Keratinocyte (primary cell): ENCODE measurements at regions not wholly inside any gene's neighbourhood (a gene's known extent, or its start where the extent isn't known, plus 50 kb on each side); places are given as distances from the start of the nearest gene placed in this dataset.

Experiments
- DNase-seq: peaks from one replicate; pipeline ENCODE4 v3.0.0-alpha.2; 2011; ENCODE audit warnings: low read depth, missing footprints, low spot score
- FAIRE-seq: peaks from 2 replicates; lab custom pipeline; 2011; peaks lifted over from hg19 to GRCh38; lab: Jason Lieb, UNC
- H2AFZ ChIP-seq: 2 replicates; pipeline ENCODE4 v1.6.0; 2012; ENCODE audit warnings: low read length, control low read depth, inconsistent platforms; ENCODE audit not compliant: control insufficient read depth
- H3K27ac ChIP-seq: 2 replicates; pipeline ENCODE4 v1.5.1; 2011; ENCODE audit warnings: low read length; ENCODE audit not compliant: control insufficient read depth, insufficient read depth
- H3K27me3 ChIP-seq: 3 replicates; pipeline ENCODE4 v1.6.0; 2011; ENCODE audit warnings: low read length; ENCODE audit not compliant: control insufficient read depth, insufficient read depth; ENCODE audit errors: extremely low read depth
- H3K36me3 ChIP-seq, 2 experiments: 2 replicates in 1 of 2; 3 replicates in 1 of 2; pipeline ENCODE4 v1.5.1; 2011; ENCODE audit warnings: low read length in 2 of 2, mild to moderate bottlenecking in 1 of 2; ENCODE audit not compliant: control insufficient read depth in 2 of 2, insufficient read depth in 2 of 2; ENCODE audit errors: extremely low read depth in 1 of 2
- H3K4me1 ChIP-seq: 3 replicates; pipeline ENCODE4 v1.5.1; 2011; ENCODE audit warnings: low read length; ENCODE audit not compliant: control insufficient read depth, insufficient read depth; ENCODE audit errors: extremely low read depth
- H3K4me2 ChIP-seq: 3 replicates; pipeline ENCODE4 v1.6.0; 2011; ENCODE audit warnings: low read depth, low read length; ENCODE audit not compliant: control insufficient read depth, insufficient read depth; ENCODE audit errors: extremely low read depth
- H3K4me3 ChIP-seq, 3 experiments: fragments of 200-600 bp in 1 of 3; sonication (generic) in 1 of 3; 2 replicates in 2 of 3; 3 replicates in 1 of 3; pipeline ENCODE4 v1.5.1; 2011 to 2016; ENCODE audit warnings: low read length in 3 of 3, mild to moderate bottlenecking in 3 of 3, control low read depth in 2 of 3, inconsistent platforms in 1 of 3, low read depth in 1 of 3, mixed read lengths in 1 of 3, mixed run types in 1 of 3, moderate library complexity in 1 of 3; ENCODE audit not compliant: control insufficient read depth in 2 of 3, insufficient read depth in 2 of 3; ENCODE audit errors: extremely low read depth in 1 of 3
- H3K79me2 ChIP-seq: 2 replicates; pipeline ENCODE4 v1.6.0; 2012; ENCODE audit warnings: low read length; ENCODE audit not compliant: control insufficient read depth, insufficient read depth
- H3K9ac ChIP-seq: 3 replicates; pipeline ENCODE4 v1.6.0; 2011; ENCODE audit warnings: low read length; ENCODE audit not compliant: control insufficient read depth, insufficient read depth; ENCODE audit errors: extremely low read depth
- H3K9me1 ChIP-seq: 3 replicates; pipeline ENCODE4 v1.6.0; 2011; ENCODE audit warnings: low read length; ENCODE audit not compliant: control insufficient read depth, insufficient read depth; ENCODE audit errors: extremely low read depth
- H3K9me3 ChIP-seq: 2 replicates; pipeline ENCODE4 v1.5.1; 2012; ENCODE audit warnings: low read depth, low read length; ENCODE audit not compliant: control insufficient read depth
- H4K20me1 ChIP-seq: 3 replicates; pipeline ENCODE4 v1.6.0; 2011; ENCODE audit warnings: low read length; ENCODE audit not compliant: control insufficient read depth, insufficient read depth; ENCODE audit errors: extremely low read depth
- CTCF ChIP-seq, 3 experiments: IDR thresholded peaks in 1 of 3; conservative IDR thresholded peaks in 1 of 3; optimal IDR thresholded peaks in 1 of 3; 2 replicates in 2 of 3; 3 replicates in 1 of 3; pipeline versions ENCODE3 to v1.5.1; 2011; ENCODE audit warnings: low read length in 3 of 3, mild to moderate bottlenecking in 3 of 3, moderate library complexity in 2 of 3, control low read depth in 1 of 3, inconsistent platforms in 1 of 3; ENCODE audit not compliant: insufficient read depth in 2 of 3; ENCODE audit errors: extremely low read depth in 1 of 3
- EZH2 ChIP-seq: IDR thresholded peaks from one replicate; pipeline ENCODE4 v1.6.1; 2012; ENCODE audit warnings: inconsistent platforms, mild to moderate bottlenecking, low read length, moderate library complexity
- dilution Hi-C: fragments of 300-500 bp; cut with MboI; formaldehyde crosslinking; loops from one replicate; pipeline ENCODE4 v1.7.0; 2020; ENCODE audit warnings: low sequenced_read_pairs; ENCODE audit not compliant: extremely low pct_ligation_motif_present

DNA sequence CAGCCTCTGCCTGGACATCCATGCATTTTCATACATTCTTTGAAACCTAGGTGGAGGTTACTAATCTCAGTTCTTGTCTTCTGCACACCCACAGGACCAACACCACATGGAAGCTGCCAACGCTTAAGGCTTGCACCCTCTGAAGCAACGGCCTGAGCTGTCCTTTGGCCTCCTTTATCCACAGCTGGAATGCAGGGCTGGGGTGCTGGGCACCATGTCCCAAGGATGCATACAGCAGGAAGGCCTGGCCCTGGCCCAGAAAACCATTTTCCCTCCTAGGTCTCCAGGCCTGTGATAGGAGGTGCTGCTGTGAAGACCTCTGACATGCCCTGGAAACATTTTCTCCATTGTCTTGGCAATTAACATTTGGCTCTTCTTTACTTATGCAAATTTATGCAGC is 1168.6 kb downstream of the KCNT2 start:
- no peak overlapping the region for H2AFZ ChIP-seq
- H3K9me1 ChIP-seq, result no peaks in the 10 kb centered on the region
- no peak overlapping the region for H3K4me3 ChIP-seq
- H3K4me1 ChIP-seq, result no peaks in the 10 kb centered on the region
- no peak overlapping the region for H3K27ac ChIP-seq
- H3K79me2 ChIP-seq, result no peaks in the 10 kb centered on the region
- TF ChIP-seq CTCF (optimal IDR thresholded peaks at IDR 0.05 in 1 of 3, IDR thresholded peaks at IDR 0.05 in 1 of 3, conservative IDR thresholded peaks at IDR 0.05 in 1 of 3; ENCODE audit: extremely low read depth in 1 of 3, insufficient read depth in 2 of 3, low read length in 3 of 3), result no peak
- no peak for TF ChIP-seq EZH2
- H3K4me2 ChIP-seq, result no peak overlapping the region
- H4K20me1 ChIP-seq, result no peaks in the 10 kb centered on the region
- no peak for DNase-seq
- no peaks in the 10 kb centered on the region for H3K9me3 ChIP-seq
- no peak for FAIRE-seq
- no peaks in the 10 kb centered on the region for H3K36me3 ChIP-seq
- H3K27me3 ChIP-seq, result no peaks in the 10 kb centered on the region
- dilution Hi-C loops, result no loop called here
- no peak overlapping the region for H3K9ac ChIP-seq

DNA sequence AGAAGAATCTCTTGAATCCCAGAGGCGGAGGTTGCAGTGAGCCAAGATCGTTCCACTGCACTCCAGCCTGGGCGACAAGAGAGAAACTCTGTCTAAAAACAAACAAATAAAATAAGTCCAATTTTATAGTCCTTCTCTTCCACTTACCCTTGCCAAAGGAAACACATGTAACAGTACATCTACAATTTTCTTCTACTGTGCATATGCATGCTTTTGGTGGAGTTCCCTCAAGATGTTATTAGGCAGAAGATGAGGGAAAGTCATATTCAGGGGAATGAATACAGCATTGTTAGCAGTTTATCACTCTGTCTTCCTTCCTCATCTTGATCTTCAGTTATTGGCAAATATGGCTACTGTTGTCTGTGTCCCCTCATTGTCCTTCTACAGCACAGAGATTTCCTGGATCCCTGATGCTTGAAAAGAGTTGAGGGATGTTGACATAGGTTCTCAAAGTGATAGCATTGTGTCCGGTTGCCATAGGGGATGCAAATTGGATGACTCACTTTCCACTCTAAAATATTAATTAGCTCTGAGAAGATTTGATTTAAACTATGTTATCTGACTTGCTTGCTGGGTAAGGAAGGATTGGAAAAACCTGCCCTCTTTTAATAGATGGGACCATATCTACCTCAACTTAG is 1173.6 kb downstream of the KCNT2 start:
- Histone ChIP-seq H3K36me3 (no peaks in the 10 kb centered on the region), H2AFZ (no peak overlapping the region), H3K27ac (no peak overlapping the region), H3K4me2 (no peak overlapping the region), H3K27me3 (no peaks in the 10 kb centered on the region), H3K4me1 (no peaks in the 10 kb centered on the region), H3K79me2 (no peaks in the 10 kb centered on the region), H3K9me1 (no peaks in the 10 kb centered on the region), H3K9ac (no peak overlapping the region), H4K20me1 (no peaks in the 10 kb centered on the region), H3K4me3 (no peak overlapping the region), H3K9me3 (no peaks in the 10 kb centered on the region)
- TF ChIP-seq CTCF (optimal IDR thresholded peaks at IDR 0.05 in 1 of 3, IDR thresholded peaks at IDR 0.05 in 1 of 3, conservative IDR thresholded peaks at IDR 0.05 in 1 of 3; ENCODE audit: extremely low read depth in 1 of 3, insufficient read depth in 2 of 3, low read length in 3 of 3) (no peak), EZH2 (no peak)
- FAIRE-seq (no peak), DNase-seq (no peak)
- dilution Hi-C loops, result no loop called here
